NOMO-1 treated with dmso at 0.1 percent for 144 hours (cell line): ENCODE measurements at regions not wholly inside any gene's neighbourhood (a gene's known extent, or its start where the extent isn't known, plus 50 kb on each side); places are given as distances from the start of the nearest gene placed in this dataset.

Experiments used
- DNase-seq: peaks from one replicate; lab custom pipeline; 2025; ENCODE audit not compliant: unreplicated experiment; lab: John Stamatoyannopoulos, UW

DNA sequence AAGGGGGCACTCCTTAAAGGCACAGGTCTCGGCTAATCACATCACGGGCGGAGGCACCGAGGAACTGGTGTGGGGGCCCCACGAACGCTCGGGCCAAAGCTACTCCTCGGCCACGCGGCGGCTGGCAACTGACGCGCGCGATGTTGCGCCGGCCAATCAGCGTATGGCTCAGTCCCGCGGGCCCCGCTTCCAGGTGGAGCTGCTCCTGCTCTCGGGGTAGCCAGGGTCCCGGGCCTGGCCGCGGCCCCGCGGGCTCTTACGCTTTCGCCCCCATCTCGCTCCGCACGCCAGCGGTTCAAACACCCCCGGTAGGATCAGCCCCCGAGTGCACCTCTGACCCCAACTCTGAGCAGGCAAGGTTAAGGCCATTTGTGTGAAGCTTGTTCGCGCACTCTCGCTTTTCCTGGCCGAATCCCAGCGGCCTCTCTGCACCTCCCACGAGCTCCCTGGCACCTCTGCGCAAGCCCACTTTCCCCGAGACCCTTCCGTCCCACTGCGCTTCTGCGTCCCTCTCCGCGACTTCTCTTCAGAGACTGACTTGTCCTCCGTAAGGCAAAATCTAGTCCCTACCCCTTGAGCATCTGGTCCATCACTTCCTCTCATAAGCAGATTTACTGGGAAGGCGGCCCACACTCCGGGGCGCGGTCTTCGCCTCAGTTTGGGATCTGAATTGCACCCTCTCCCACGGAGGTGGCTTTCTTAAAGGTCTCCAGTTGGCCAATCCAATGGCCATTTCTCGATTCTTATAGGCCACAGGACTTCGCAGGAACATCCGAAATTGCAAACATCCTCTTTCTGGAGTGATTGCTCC lies 200.9 kb upstream of the TBX20 start:
- DNase-seq, result no peak

DNA sequence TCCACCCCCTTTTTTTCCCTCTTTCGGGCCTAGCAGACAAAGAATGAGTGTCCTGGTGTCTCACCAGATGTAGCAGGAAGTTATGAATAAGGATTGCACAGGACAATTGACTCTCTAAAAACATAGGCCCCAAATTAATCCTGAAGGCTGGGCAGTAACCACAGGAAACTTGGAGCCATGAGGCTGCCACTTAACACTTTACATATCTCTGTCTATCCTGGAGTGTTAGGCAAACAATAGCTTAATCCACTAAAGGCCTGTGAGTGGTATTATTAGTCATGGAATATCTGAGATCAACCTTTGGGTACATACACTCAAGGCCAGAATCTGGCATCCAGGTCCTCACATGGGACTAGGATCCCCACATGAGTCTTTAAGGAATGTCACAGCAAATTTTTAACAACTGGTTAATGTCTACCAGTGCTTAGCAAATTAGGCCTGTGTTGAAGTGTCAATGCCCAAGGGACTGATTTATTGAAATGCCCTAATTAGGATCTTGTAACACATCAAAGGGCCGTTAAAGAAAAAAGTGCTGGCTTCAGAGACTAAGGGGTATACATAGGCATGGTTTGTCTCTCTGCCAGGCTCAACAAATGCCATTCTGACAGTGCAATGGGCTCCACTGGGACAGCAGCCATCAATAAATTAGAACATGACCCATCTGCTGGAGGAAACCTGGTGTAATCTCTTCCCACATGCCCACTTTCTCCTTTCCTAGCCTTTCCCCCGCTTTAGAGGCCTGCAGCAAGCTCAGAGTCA lies 196.7 kb upstream of the TBX20 start:
- no peak for DNase-seq

DNA sequence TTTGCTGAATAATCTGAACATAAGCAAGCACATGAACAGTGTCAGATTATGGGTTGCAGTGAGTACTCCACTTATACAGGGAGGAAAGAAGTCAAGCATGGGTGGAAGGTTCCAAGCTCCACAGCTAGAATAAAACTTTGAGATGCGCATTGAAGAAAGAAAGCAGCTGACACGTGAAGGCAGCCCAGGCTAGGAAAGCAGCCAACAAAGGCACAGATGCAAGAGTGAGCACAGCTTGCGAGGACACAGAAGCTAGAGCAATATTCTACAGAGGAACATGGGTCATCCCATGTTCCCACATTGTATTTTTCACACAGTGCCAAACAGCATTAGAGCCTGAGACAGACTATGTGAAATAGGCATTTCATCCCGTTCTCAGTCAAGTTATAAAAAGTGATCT lies 194.6 kb upstream of the TBX20 start:
- DNase-seq, result no peak

DNA sequence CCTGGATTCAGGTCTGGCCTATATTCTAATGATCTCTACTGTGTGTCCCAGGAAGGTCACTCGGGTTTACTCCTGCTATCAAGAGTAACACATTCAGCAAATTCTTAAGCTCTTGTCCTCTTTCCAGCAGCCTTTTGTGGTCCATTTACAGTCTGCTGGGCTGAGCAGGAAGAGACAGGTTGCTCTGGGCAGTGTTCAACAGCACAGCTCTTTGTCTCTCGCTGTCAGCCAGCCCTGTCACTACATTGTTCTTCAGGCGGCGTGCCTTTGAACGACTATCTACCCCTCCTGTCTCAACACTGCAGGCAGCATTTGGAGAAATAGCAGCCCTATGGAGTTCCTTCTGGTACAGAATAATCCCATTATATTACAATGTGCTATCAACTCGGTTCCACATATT lies 192.2 kb upstream of the TBX20 start:
- no peak for DNase-seq

DNA sequence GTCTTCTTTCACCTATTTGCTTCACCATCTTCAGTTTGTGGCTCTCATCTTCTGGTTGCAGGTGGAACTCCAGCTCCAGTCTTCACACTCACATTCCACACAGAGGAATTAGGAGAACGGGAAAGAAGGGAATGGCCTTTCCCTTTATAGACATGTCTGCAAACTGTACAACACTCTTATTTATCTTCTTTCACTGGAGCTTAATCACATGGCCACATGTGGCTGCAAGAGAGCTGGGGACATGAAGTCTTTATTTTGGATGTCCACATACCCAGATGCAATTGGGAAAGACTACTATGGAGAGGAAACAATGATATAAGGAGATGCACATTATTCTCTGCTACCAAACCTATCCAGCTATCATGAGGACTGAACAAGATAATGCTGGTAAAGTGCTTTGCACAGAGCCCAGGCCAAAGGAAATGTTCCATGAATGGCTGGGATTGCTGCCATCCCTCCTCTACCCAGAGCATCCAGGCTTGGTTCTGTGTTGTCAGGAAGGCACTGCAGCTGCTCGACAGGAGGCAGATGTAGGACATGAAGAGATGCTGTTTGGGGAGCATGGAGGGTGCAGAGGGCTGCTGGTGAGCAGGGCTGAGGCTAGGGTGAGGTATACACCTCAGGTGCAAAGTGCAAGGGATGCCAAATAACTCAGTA lies 183.8 kb upstream of the TBX20 start:
- DNase-seq, result no peak

DNA sequence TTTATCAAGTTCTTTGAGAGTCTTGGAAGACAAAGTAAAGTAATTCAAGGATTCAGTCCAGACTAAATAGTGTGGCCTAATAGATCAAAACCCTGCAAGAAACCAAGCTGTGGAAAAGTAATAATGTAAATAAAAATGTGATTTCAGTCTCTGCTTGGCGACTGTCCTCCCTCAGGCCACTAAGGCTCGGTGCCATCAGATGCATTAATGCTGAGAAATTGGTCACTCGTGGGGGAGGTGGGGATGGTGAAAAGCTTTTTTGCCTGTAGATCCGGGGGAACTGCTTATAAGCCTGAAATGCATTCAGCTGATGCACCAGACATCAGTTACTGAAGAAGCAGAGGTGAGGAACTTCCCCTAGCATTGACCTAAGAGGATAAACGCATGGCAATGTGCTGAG lies 182.6 kb upstream of the TBX20 start:
- DNase-seq, result no peak

DNA sequence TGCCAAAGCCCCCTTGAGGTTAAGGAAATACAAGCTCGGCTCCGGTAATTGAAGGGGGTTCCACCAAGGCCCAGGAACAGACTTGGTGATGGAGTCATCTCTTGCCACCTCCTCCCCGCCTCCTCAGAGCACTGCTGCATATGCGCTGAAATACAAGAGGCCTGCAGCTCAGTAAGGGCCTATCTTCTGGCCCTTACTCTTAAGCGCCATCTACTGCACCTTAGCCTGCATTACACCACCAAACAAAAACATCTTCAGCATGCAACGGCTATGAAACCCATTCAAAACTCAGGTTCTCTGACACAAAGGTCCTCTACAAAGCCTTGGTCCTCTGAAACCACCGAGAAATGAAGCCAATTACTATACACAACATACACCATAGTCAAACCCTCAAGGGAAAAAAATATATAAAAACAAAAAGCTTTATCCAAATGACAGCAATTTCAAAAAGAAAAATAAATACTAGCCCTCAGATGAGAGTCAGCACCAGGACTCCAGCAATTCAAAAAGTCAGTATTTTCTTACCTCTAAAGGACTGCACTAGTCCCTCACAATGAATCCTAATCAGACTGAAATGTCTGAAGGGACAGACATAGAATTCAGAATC lies 176.8 kb upstream of the TBX20 start:
- no peak for DNase-seq

DNA sequence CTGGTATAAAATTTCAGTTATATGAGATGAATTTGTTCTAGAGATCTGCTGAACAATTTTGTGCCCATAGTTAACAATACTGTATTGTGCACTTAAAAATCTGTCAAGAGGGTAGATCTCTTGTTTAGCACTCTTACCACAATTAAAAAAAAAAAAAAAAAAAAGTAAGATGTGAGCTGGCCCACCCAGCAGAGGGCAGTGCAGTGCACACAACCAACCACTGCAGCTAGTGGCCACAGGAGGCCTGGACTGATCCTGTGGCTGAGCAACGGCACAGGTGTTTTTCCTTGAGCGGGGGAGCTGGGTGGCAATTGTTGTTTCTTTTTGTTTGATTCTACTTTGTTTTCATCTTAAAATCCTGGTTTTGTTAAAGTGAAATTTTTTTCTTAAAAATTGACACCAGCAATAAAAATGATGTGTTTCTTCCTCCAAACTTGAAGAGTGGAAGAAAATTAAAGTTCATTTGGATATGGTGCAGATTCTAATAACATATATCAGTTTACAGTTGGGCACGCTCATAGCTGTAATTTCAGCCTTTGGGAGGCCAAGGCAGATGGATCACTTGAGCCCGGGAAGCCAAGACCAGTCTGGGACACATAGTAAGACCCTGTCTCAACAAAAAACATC lies 171.1 kb upstream of the TBX20 start:
- DNase-seq, result no peak

DNA sequence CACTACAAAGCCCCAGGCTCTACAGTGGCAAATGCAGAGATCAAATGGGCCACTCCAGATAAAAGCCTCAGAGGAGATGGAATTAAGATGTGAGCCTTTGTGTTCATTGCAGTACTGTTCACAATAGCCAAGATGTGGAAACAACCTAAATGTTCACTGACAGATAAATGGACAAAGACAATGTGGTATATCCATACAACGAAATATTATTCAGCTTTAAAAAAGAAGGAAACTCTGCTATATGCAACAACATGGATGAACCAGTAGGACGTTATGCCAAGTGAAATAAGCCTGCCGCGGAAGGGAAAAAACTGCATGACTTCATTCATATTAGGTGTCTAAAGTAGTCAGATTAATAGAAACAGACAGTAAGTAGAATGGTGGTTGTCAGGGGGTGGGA lies 170.5 kb upstream of the TBX20 start:
- no peak for DNase-seq

DNA sequence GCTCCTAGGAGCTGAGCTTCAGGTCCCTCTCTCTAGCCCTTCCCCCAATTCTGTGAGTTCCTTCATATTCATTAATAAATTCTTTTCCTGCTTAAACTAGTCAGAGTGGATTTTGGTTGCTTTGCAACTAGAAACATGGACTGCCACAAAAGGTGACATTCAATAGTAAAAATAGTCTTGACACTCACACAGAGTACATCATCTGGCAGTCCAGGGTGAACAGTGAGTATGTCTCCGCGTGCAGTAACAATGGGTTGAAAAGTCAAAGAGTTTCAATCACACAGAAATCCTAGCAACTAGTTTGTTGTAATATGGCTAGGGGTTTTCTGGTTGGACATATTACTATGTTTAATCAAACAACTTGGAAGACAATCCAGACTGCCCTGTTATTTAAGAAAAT lies 168.8 kb upstream of the TBX20 start:
- DNase-seq, result no peak

DNA sequence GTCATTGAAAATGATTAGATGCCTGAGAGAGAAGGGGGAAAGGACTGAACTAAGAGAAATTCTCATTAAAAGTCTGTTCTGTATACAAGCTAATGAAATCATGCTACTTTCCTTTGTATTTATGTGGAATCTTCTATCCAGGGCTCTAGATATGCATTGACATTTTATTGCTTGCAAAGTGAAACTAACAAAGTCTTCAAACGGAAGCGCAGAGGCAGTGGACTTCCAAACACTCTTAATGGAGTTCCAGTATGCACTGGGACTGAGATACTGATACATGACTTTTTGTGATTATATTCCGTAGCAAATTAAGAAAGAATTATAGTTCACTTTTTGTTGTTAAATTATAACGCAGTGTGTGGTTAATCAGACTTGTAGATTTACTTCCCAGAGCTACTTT lies 166.8 kb upstream of the TBX20 start:
- no peak for DNase-seq

DNA sequence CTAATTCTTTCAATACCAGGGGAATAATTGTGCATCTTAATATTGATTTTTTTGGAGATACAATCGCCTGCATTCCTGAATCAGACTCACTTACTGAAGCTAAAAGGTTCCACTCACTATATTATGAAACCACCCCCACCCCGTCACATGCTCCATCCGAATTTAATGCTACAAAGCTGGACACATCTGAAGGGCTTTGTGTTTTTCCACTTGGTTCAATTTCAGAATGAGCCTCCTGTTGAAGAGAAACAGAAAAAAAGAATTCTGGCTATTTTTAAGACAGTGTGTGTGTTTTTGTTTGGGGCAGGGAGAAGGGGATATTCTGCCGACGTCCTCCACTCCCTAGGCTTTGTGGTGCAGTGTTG lies 165.5 kb upstream of the TBX20 start:
- no peak for DNase-seq

DNA sequence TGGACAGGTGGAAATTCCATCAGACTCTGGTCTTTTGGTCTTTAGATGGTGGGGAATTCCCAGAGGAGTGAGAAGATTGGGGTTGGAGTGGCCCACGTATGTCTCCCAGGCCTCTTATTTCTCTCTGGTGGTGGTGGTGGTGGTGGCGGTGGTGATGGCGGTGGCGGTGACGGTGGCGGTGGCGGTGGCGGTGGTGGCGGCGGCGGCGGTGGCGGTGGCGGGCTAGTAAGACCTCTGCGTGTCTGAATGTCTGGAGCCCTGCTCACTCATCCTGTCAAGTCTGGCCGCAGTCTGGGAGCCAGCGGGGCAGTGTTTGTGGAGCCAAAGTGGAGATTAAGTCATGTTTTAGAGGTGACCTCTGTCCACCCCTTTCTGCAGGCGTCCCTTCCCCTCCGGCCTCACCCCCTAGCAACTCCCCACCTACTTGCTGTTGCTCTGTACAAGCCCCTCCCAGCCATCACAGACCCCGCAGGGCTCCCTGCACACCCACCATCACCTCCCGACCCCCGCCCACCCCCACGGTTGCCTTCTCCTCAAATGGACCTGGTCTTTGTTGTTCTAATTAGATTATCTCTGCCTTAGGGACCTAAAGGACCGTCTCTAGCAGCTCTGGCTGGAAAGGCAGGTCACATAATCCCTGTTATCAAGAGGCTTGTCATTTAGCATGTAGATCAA lies 165.0 kb upstream of the TBX20 start:
- no peak for DNase-seq

DNA sequence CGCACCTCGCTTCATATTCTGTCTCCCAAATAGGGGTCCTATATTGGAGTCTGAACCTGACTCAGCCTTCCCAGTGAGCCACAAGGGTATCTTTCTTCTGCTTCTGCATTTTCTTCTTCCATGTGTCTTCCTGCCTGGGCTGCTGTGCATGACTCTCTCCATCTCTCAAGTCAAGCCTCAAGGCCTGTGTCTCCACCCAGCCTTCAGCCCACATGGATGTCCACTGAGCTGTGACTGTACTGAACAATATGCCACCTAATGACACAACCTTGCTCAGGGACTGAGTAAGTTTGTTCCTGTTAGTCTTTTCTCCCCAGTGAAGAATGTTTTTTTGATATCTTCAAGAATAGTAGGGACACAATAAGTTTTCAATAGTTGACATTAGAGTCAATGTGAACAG lies 162.7 kb upstream of the TBX20 start:
- DNase-seq, result no peak

DNA sequence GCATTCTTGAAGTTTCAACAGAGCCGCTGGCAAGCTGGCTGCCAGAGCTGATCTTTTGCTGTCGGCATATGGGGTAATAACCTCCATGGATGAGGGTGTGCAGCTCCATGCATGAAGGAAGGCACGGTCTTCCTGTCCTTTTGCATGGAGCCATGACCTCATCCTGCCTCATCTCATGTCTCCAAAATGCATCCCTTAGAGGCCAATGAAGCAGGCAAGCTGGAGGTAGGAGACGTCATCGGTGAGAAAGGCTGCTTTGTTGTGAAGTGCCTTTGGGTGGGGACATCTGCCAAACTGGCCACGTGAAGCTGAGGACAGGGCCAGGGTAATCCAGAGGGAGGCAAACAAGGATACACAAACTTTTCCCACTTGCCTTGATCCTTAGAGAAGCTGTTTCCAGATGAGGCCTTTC lies 161.5 kb upstream of the TBX20 start:
- no peak for DNase-seq

DNA sequence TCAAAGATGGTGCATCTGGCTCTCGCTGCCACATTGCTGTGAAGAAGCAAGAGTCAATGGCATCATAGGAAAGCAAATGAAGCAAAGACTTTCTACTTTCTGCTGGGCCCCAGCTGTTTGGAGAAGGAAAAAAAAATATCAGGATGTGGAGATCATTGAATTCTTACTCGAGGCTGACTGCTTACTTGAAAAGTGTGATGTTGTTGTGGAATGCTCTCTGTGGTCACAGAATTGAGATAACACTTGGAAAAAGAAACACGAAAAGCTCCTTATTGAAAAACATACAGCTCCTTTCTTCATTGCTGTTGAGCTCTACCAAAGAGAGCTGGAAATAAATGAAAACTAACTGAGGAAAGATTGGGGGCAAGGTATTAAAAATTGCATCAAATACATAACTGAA lies 157.4 kb upstream of the TBX20 start:
- DNase-seq, result no peak

DNA sequence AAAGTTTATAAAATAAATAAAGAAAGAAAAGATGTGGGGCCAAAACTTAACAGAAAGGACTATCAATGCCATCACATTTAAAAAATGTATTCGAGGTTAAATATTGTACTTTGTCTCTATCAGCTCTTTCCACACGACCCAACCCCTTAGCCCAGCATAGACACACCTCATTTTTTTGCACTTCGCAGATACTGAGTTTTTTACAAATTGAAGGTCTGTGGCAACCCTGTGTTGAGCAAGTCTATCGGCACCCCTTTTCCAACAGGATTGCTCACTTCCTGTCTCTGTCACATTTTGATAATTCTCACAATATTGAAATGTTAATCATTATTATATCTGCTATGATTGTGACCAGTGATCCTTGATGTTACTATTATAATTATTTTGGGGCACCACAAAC lies 151.6 kb upstream of the TBX20 start:
- DNase-seq, result no peak

DNA sequence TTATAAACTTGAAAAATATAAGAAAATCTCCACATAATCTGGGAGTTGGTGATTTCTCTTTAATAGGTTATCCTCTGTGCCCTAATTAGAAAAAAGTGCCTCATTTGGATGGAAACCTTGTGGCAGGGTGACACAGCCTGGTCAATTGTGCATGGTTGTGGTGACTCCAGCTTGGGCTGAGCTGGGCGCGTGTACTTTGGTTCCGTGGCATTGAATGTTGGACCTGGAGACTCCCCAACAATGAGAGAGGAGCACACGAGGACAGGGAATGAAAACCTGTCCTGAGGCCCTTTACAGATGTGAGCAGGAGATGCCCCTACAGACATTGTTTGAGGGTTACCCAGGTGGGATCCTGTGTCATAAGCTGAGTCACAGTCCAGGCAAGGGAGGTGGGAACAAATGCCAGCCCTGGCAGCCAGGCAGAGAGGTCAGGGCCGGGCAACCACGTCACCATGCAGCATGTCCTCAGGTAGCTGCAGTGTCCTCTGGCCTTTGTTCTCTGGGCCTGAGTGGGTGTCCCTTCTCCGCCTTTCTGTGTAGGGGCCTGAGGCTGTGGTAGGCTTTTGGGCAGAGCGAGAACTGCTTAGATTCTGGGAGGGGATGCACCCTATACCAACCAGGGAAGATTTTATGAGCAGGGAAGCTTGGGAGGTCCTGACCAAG lies 147.4 kb upstream of the TBX20 start:
- DNase-seq, result no peak

DNA sequence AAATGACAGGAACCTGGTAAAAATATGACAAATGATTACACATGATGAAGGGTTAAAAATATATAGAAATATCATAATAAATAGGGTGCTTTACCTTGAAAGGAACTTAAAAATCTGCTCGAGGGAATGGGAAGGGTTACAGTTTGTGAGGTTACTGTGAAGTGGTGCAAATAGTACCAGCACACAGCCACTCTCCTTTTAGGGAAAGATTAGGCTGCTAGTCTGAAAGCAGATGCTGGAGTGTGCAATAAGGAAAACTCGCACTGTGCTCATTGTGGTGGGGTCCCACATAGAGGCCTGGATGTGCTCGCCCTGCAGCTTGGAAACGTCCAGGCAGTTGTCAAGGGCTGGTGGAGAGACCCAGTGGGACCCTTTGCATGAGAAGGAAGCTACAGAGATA lies 145.9 kb upstream of the TBX20 start:
- no peak for DNase-seq

DNA sequence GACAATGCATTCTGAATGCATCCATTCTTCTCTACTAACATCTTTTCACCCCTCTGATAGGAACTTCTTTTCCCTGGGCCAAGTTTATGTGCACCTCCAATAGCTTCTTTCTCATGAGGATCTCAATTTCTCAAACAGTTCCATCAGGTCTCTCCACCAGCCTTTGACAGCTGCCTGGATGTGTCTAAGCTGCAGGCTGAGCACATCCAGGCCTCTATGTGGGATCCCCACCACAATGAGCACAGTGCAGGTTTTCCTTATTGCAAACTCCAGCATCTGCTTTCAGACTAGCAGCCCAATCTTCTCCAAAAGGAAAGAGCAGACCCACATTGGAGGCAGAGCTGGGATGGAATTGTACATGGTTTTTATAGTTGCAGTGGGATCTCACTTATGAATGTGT lies 145.3 kb upstream of the TBX20 start:
- no peak for DNase-seq
